Ascending aorta (tissue), 2 donors: ENCODE measurements at regions not wholly inside any gene's neighbourhood (a gene's known extent, or its start where the extent isn't known, plus 50 kb on each side); places are given as distances from the start of the nearest gene placed in this dataset.

Experiments
- DNase-seq, 2 donors: peaks; one replicate each; pipeline ENCODE4 v3.0.0-alpha.2; 2019; ENCODE audit warnings: low spot score in 2 of 2
- H3K27ac ChIP-seq, 2 donors: fragments of 200-600 bp; sonication (generic); one replicate each; pipeline ENCODE4 v1.5.1; 2016 to 2017; ENCODE audit warnings: mild to moderate bottlenecking in 1 of 2
- H3K27me3 ChIP-seq: fragments of 200-600 bp; sonication (generic); one replicate; pipeline ENCODE4 v1.5.1; 2017
- H3K36me3 ChIP-seq, 2 donors: fragments of 200-600 bp; sonication (generic); one replicate each; pipeline ENCODE4 v1.5.1; 2016
- H3K4me1 ChIP-seq, 2 donors: fragments of 200-600 bp; sonication (generic); one replicate each; pipeline ENCODE4 v1.5.1; 2016 to 2017; ENCODE audit warnings: mild to moderate bottlenecking in 1 of 2
- H3K4me3 ChIP-seq, 2 donors: fragments of 200-600 bp; sonication (generic); one replicate each; pipeline ENCODE4 v1.5.1; 2016 to 2017; ENCODE audit warnings: mild to moderate bottlenecking in 1 of 2
- H3K9me3 ChIP-seq, 2 donors: fragments of 200-600 bp; sonication (generic); one replicate each; pipeline ENCODE4 v1.5.1; 2016
- CTCF ChIP-seq, 3 experiments: fragments of 200-600 bp in 2 of 3; fragments of 450-650 bp in 1 of 3; sonication (generic) in 2 of 3; IDR thresholded peaks; one replicate each; pipeline ENCODE4 v1.5.1; 2016 to 2019; ENCODE audit warnings: antibody characterized with exemption in 3 of 3, mild to moderate bottlenecking in 1 of 3, moderate library complexity in 1 of 3
- intact Hi-C: fragments of 100-400 bp; cut with DNase I; formaldehyde crosslinking; loops from one replicate; pipeline ENCODE4 v1.15.1; 2023

GRCh38 chr1:191592907-191593306 lies 565.4 kb upstream of the RGS18 start:
- no peak for DNase-seq

GRCh38 chr1:191595170-191595569 lies 563.1 kb upstream of the RGS18 start:
- Histone ChIP-seq H3K4me3 (no peak overlapping the region), H3K9me3 (no peaks in the 10 kb centered on the region), H3K36me3 (no peaks in the 10 kb centered on the region), H3K27me3 (no peaks in the 10 kb centered on the region), H3K4me1 (no peaks in the 10 kb centered on the region), H3K27ac (no peak overlapping the region)
- intact Hi-C loops = no loop called here
- no peak for DNase-seq
- TF ChIP-seq CTCF (IDR thresholded peaks at IDR 0.05) = no peak

More at GRCh38 chr1:191592907-191593306, 565.4 kb upstream of the RGS18 start:
- Histone ChIP-seq H3K9me3 (no peaks in the 10 kb centered on the region), H3K4me1 (no peaks in the 10 kb centered on the region), H3K4me3 (no peak overlapping the region), H3K36me3 (no peaks in the 10 kb centered on the region), H3K27me3 (no peaks in the 10 kb centered on the region), H3K27ac (no peak overlapping the region)
- TF ChIP-seq CTCF (IDR thresholded peaks at IDR 0.05) = no peak
- intact Hi-C loops = no loop called here

GRCh38 chr1:191608367-191608766 lies 549.9 kb upstream of the RGS18 start:
- H3K27ac ChIP-seq = no peak overlapping the region
- no peaks in the 10 kb centered on the region for H3K4me1 ChIP-seq
- no peaks in the 10 kb centered on the region for H3K9me3 ChIP-seq
- H3K27me3 ChIP-seq = no peaks in the 10 kb centered on the region
- no peak overlapping the region for H3K4me3 ChIP-seq
- DNase-seq = no peak
- TF ChIP-seq CTCF (IDR thresholded peaks at IDR 0.05) = no peak
- intact Hi-C loops = no loop called here
- no peaks in the 10 kb centered on the region for H3K36me3 ChIP-seq

- no peaks in the 10 kb centered on the region for H3K27me3 ChIP-seq
- no peaks in the 10 kb centered on the region for H3K9me3 ChIP-seq
- intact Hi-C loops = no loop called here
- DNase-seq = no peak
- H3K27ac ChIP-seq = no peak overlapping the region
- no peaks in the 10 kb centered on the region for H3K36me3 ChIP-seq
- no peak overlapping the region for H3K4me3 ChIP-seq
- H3K4me1 ChIP-seq = no peaks in the 10 kb centered on the region
- TF ChIP-seq CTCF (IDR thresholded peaks at IDR 0.05) = no peak
Measured at GRCh38 chr1:191609305-191609704, 549.0 kb upstream of the RGS18 start.

- Histone ChIP-seq H3K4me3 (no peak overlapping the region), H3K27ac (no peak overlapping the region), H3K9me3 (no peaks in the 10 kb centered on the region), H3K4me1 (no peaks in the 10 kb centered on the region), H3K36me3 (no peaks in the 10 kb centered on the region), H3K27me3 (no peaks in the 10 kb centered on the region)
- intact Hi-C loops = no loop called here
- DNase-seq = no peak
- TF ChIP-seq CTCF (IDR thresholded peaks at IDR 0.05) = no peak
Measured at GRCh38 chr1:191615101-191615821, 543.0 kb upstream of the RGS18 start.

GRCh38 chr1:191618181-191618580 lies 540.1 kb upstream of the RGS18 start:
- no peak for DNase-seq

More at GRCh38 chr1:191618181-191618580, 540.1 kb upstream of the RGS18 start:
- Histone ChIP-seq H3K9me3 (no peaks in the 10 kb centered on the region), H3K36me3 (no peaks in the 10 kb centered on the region), H3K27ac (no peak overlapping the region), H3K4me3 (no peak overlapping the region), H3K4me1 (no peaks in the 10 kb centered on the region), H3K27me3 (no peaks in the 10 kb centered on the region)
- intact Hi-C loops = no loop called here
- no peak for TF ChIP-seq CTCF (IDR thresholded peaks at IDR 0.05)
